GM06990 (cell line): ENCODE measurements at regions not wholly inside any gene's neighbourhood (a gene's known extent, or its start where the extent isn't known, plus 50 kb on each side); places are given as distances from the start of the nearest gene placed in this dataset.

Experiments
- DNase-seq: peaks from one replicate; pipeline ENCODE4 v3.0.0-alpha.2; 2011; ENCODE audit not compliant: insufficient read length; ENCODE audit errors: extremely low read depth
- H3K27me3 ChIP-seq: replicated peaks from 2 replicates; pipeline ENCODE4 v1.6.0; 2011; ENCODE audit warnings: low read length; ENCODE audit not compliant: control insufficient read depth, insufficient read depth
- H3K36me3 ChIP-seq: 2 replicates; pipeline ENCODE4 v1.5.1; 2011; ENCODE audit warnings: low read length; ENCODE audit not compliant: control insufficient read depth, insufficient read depth
- H3K4me3 ChIP-seq: replicated peaks from 2 replicates; pipeline ENCODE4 v1.5.1; 2011; ENCODE audit warnings: low read depth, mild to moderate bottlenecking, control low read depth, low read length
- TF ChIP-seq, protein P1 (sequence below): IDR thresholded peaks from 2 replicates; pipeline ENCODE4 v1.5.1; 2011; ENCODE audit warnings: low read length, control low read depth, mild to moderate bottlenecking, inconsistent platforms; ENCODE audit not compliant: insufficient read depth, poor library complexity, severe bottlenecking

DNA sequence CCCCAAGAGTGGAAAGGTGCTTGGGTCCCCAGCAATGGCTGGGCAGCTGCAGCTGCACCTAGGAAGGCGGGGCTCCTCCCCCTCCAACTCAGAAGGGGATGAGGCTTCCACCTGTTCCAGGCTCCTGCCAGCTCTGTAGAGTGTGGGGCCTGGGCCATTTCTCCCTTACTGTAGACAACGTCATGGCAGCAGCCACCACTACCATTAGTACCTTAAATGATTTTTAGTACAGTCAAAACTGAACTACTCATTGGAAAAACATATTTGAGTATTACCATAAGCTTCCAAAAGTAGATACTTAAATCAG, 1274.2 kb upstream of the GBE1 start:
- no peaks in the 10 kb centered on the region for H3K27me3 ChIP-seq
- H3K36me3 ChIP-seq: no peaks in the 10 kb centered on the region
- H3K4me3 ChIP-seq: no peak overlapping the region
- DNase-seq: no peak
- TF ChIP-seq, protein P1, sequence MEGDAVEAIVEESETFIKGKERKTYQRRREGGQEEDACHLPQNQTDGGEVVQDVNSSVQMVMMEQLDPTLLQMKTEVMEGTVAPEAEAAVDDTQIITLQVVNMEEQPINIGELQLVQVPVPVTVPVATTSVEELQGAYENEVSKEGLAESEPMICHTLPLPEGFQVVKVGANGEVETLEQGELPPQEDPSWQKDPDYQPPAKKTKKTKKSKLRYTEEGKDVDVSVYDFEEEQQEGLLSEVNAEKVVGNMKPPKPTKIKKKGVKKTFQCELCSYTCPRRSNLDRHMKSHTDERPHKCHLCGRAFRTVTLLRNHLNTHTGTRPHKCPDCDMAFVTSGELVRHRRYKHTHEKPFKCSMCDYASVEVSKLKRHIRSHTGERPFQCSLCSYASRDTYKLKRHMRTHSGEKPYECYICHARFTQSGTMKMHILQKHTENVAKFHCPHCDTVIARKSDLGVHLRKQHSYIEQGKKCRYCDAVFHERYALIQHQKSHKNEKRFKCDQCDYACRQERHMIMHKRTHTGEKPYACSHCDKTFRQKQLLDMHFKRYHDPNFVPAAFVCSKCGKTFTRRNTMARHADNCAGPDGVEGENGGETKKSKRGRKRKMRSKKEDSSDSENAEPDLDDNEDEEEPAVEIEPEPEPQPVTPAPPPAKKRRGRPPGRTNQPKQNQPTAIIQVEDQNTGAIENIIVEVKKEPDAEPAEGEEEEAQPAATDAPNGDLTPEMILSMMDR: no peak

DNA sequence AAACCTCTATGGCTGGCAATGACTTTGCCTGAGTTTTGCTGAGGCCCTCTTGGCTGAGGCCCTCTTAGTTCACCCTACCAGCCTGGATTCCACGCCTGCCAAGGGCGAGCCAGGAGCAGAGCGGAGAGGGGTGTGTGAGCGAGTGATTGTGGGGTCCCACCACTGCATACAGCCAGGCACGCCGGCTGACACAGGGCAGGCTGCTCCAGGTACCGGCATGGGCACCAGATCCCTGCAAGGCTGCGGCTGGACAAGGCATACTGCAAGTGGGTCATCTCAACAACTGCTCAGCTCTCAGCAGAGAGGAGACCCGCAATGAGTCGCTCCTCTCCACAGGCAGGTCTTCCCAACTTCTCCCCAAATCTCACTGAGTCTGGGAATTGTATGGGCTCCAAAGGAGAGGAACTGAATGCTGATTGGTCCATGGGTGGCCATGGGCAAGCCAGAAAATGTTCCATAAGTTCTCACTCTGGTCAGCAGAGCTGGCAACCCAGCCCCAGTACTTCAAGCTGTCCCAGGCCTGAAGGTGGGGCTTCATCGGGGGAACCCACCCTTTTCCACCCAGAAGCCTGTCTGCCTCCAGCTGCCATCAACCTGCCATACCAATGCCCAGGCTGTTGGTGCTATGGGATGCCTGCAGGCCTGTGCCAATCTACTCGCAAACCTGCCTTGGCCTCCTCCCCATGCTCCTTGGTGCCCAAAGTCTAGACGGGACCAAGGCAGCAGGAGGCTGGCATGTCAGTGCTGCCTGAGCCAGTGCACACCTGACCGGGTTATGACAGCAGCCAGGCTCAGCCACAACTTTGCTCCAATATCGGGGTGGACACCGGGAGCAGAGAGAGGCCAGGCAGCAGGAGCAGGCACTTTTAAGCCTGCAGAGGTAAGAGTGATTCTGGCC, 1273.6 kb upstream of the GBE1 start:
- TF ChIP-seq, protein P1: no peak
- no peak for DNase-seq
- no peak overlapping the region for H3K4me3 ChIP-seq

DNA sequence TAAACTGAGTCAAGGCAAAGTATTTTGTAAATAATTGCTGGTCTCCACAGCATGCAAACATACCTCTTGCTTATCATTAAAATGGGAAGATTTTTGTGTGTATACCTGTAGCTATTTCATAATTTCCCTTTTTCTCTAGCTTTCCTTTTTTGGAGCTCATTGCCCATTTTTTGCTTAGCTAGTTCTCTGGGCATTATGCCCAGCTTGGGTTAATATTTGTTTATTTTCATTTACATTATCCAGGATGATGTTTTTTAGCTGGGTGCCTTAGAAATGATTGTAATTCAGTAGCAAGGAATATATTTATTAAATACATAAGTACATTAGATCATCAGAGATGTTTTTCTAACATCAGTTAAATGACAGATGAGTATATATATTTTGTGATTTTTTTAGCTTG, 1271.7 kb upstream of the GBE1 start:
- no peak for DNase-seq
- Histone ChIP-seq H3K4me3 (no peak overlapping the region), H3K36me3 (no peaks in the 10 kb centered on the region), H3K27me3 (no peaks in the 10 kb centered on the region)
- TF ChIP-seq, protein P1: no peak

More for the DNA sequence above, 1273.6 kb upstream of the GBE1 start:
- Histone ChIP-seq H3K36me3 (no peaks in the 10 kb centered on the region), H3K27me3 (no peaks in the 10 kb centered on the region)

DNA sequence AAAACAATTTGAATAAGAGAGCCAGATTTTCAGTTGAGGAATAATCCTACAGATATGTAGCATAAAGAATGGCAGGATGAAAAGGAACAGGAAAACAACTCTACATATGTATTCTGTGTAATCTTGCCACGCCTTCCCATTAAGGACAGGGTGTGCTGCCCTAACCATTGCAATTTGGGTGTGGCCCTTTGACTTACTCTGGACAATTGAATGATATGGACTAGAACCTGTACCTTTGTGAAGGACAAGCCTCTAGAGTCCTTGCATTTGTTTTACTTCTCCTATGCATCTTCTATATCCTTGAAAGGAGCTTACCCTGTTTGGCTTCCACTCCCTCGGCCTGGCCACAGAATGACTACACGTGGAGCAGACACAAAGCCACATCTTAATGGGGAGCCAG, 1261.6 kb upstream of the GBE1 start:
- no peaks in the 10 kb centered on the region for H3K36me3 ChIP-seq
- no peak for DNase-seq
- no peak overlapping the region for H3K4me3 ChIP-seq
- H3K27me3 ChIP-seq: no peaks in the 10 kb centered on the region
- TF ChIP-seq, protein P1: no peak

DNA sequence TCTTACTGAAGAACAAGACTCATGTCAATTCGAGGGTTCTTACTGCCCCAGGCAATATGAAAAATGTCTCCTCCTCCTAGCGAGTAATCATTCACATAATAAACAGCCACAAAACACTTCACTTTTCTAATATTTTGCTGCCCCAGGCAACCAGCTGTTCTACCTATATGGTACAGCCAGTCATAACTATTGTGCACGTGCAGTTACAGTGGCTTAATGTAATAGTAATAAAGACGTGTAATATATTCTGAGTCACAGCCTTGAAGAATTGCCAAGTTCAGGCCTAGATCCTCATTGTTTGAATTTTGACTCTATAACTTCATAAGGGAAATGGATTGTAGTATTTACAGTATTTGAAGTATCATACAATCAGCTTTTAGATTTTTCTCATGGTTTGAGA, 1250.0 kb upstream of the GBE1 start:
- Histone ChIP-seq H3K27me3 (no peaks in the 10 kb centered on the region), H3K36me3 (no peaks in the 10 kb centered on the region), H3K4me3 (no peak overlapping the region)
- no peak for DNase-seq
- TF ChIP-seq, protein P1: no peak

DNA sequence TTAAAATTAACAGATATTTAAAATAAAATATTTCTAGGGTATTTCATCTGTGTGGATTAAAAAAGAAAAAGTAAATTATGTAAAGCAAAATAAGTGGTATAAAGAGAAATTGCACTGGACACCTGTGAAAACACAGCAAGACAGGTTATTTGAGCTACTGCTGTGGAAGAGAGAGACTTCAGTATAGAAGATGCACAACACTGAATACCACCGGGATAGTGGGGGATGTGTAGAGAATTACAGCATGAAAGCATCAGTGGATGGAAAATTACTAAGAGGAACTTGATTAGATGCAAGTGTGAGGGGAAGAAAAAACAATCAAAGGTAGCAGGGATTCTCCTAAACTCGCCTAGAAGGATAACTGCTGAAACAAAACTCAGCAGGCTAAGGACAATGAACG, 1242.5 kb upstream of the GBE1 start:
- Histone ChIP-seq H3K36me3 (no peaks in the 10 kb centered on the region), H3K27me3 (no peaks in the 10 kb centered on the region), H3K4me3 (no peak overlapping the region)
- TF ChIP-seq, protein P1: no peak
- no peak for DNase-seq
